H9 (cell line): ENCODE measurements at regions not wholly inside any gene's neighbourhood (a gene's known extent, or its start where the extent isn't known, plus 50 kb on each side); places are given as distances from the start of the nearest gene placed in this dataset.
A peak's percentile ranks its signal among the peaks of the same experiment; 100 is the strongest.

Experiments
- DNase-seq: peaks from one replicate; pipeline ENCODE4 v3.0.0-alpha.2; 2017
- H2AFZ ChIP-seq: one replicate; pipeline ENCODE4 v1.6.1; 2013; ENCODE audit warnings: mild to moderate bottlenecking, low read length, control low read depth, moderate library complexity
- H2AK5ac ChIP-seq: 2 replicates; pipeline ENCODE4 v1.6.1; 2013; ENCODE audit warnings: low read length, control low read depth, mixed read lengths; ENCODE audit not compliant: insufficient read length
- H2BK120ac ChIP-seq: one replicate; pipeline ENCODE4 v1.6.1; 2013; ENCODE audit warnings: low read depth, mild to moderate bottlenecking, low read length, control low read depth, inconsistent platforms; ENCODE audit not compliant: poor library complexity, severe bottlenecking
- H2BK12ac ChIP-seq: 2 replicates; pipeline ENCODE4 v1.6.1; 2013; ENCODE audit warnings: low read length, control low read depth, mixed read lengths, low read depth; ENCODE audit not compliant: insufficient read length
- H2BK15ac ChIP-seq: 2 replicates; pipeline ENCODE4 v1.6.1; 2013; ENCODE audit warnings: low read depth, low read length, control low read depth
- H2BK20ac ChIP-seq: one replicate; pipeline ENCODE4 v1.6.1; 2013; ENCODE audit warnings: low read depth, mild to moderate bottlenecking, low read length, control low read depth, inconsistent platforms; ENCODE audit not compliant: poor library complexity, severe bottlenecking
- H2BK5ac ChIP-seq: 2 replicates; pipeline ENCODE4 v1.6.1; 2013; ENCODE audit warnings: low read length, control low read depth, mixed read lengths; ENCODE audit not compliant: insufficient read length
- H3K14ac ChIP-seq: 2 replicates; pipeline ENCODE4 v1.6.1; 2013; ENCODE audit warnings: low read length, control low read depth; ENCODE audit not compliant: insufficient read depth
- H3K18ac ChIP-seq: 2 replicates; pipeline ENCODE4 v1.6.1; 2013; ENCODE audit warnings: low read depth, mild to moderate bottlenecking, mixed read lengths, low read length, control low read depth; ENCODE audit not compliant: insufficient read length
- H3K23ac ChIP-seq: 2 replicates; pipeline ENCODE4 v1.6.1; 2013; ENCODE audit warnings: low read length, control low read depth, mixed read lengths, low read depth; ENCODE audit not compliant: insufficient read length
- H3K23me2 ChIP-seq: 2 replicates; pipeline ENCODE4 v1.6.1; 2013; ENCODE audit warnings: low read depth, mild to moderate bottlenecking, mixed read lengths, low read length, control low read depth; ENCODE audit not compliant: insufficient read length, poor library complexity, severe bottlenecking
- H3K27ac ChIP-seq: 2 replicates; pipeline ENCODE4 v1.5.1; 2013; ENCODE audit warnings: low read length, control low read depth, mixed read lengths, low read depth; ENCODE audit not compliant: insufficient read length
- H3K27me3 ChIP-seq: 2 replicates; pipeline ENCODE4 v1.6.1; 2013; ENCODE audit warnings: low read length, control low read depth, inconsistent platforms; ENCODE audit not compliant: insufficient read depth
- H3K4ac ChIP-seq: 2 replicates; pipeline ENCODE4 v1.6.1; 2013; ENCODE audit warnings: low read depth, mild to moderate bottlenecking, control low read depth, inconsistent platforms, low read length, moderate library complexity
- H3K4me1 ChIP-seq: 2 replicates; pipeline ENCODE4 v1.6.1; 2013; ENCODE audit warnings: low read length, control low read depth, inconsistent platforms; ENCODE audit not compliant: insufficient read depth
- H3K4me2 ChIP-seq: 2 replicates; pipeline ENCODE4 v1.6.1; 2013; ENCODE audit warnings: low read length, control low read depth, mixed read lengths; ENCODE audit not compliant: insufficient read length, insufficient read depth
- H3K56ac ChIP-seq: 2 replicates; pipeline ENCODE4 v1.6.1; 2013; ENCODE audit warnings: low read depth, mild to moderate bottlenecking, mixed read lengths, low read length, control low read depth; ENCODE audit not compliant: insufficient read length
- H3K79me1 ChIP-seq: 2 replicates; pipeline ENCODE4 v1.6.1; 2013; ENCODE audit warnings: low read depth, mild to moderate bottlenecking, moderate library complexity, low read length, control low read depth, inconsistent platforms; ENCODE audit not compliant: insufficient read depth, poor library complexity, severe bottlenecking
- H3K79me2 ChIP-seq: 2 replicates; pipeline ENCODE4 v1.6.1; 2013; ENCODE audit warnings: low read length, control low read depth, inconsistent platforms; ENCODE audit not compliant: insufficient read depth
- H3K9ac ChIP-seq: 2 replicates; pipeline ENCODE4 v1.6.1; 2013; ENCODE audit warnings: low read length, control low read depth, mixed read lengths; ENCODE audit not compliant: insufficient read length; ENCODE audit errors: extremely low read depth
- H3K9me3 ChIP-seq: one replicate; pipeline ENCODE4 v1.6.1; 2013; ENCODE audit warnings: low read depth, low read length, inconsistent platforms; ENCODE audit not compliant: control insufficient read depth
- H3T11ph ChIP-seq: one replicate; pipeline ENCODE4 v1.6.1; 2013; ENCODE audit warnings: mild to moderate bottlenecking, low read length, control low read depth, inconsistent platforms
- H4K20me1 ChIP-seq: one replicate; pipeline ENCODE4 v1.6.1; 2013; ENCODE audit not compliant: control insufficient read depth, insufficient read length, insufficient read depth
- H4K5ac ChIP-seq: 2 replicates; pipeline ENCODE4 v1.6.1; 2013; ENCODE audit warnings: low read depth, mild to moderate bottlenecking, mixed read lengths, low read length, control low read depth; ENCODE audit not compliant: insufficient read length
- H4K8ac ChIP-seq: replicated peaks from 2 replicates; pipeline ENCODE4 v1.6.1; 2013; ENCODE audit warnings: low read length, control low read depth, mixed read lengths, low read depth; ENCODE audit not compliant: insufficient read length
- H4K91ac ChIP-seq: 2 replicates; pipeline ENCODE4 v1.6.1; 2013; ENCODE audit warnings: low read depth, mild to moderate bottlenecking, moderate library complexity, mixed read lengths, low read length, control low read depth; ENCODE audit not compliant: insufficient read length
- H3K27ac Mint-ChIP-seq, 3 experiments: 2 replicates in 2 of 3; 3 replicates in 1 of 3; pipeline ENCODE4 v1.8.0; 2020 to 2021; ENCODE audit warnings: mixed read lengths in 3 of 3, mild to moderate bottlenecking in 1 of 3, moderate library complexity in 1 of 3
- H3K27me3 Mint-ChIP-seq: 2 replicates; pipeline ENCODE4 v1.8.0; 2021; ENCODE audit warnings: low read depth, mild to moderate bottlenecking, moderate library complexity, mixed read lengths
- H3K36me3 Mint-ChIP-seq, 3 experiments: 2 replicates in 2 of 3; 3 replicates in 1 of 3; pipeline ENCODE4 v1.8.0; 2020 to 2021; ENCODE audit warnings: low read depth in 3 of 3, mixed read lengths in 3 of 3; ENCODE audit not compliant: insufficient read depth in 1 of 3
- H3K4me1 Mint-ChIP-seq, 2 experiments: 2 replicates each; pipeline ENCODE4 v1.8.0; 2020; ENCODE audit warnings: mixed read lengths in 2 of 2
- H3K4me3 Mint-ChIP-seq, 2 experiments: 2 replicates in 1 of 2; 3 replicates in 1 of 2; pipeline ENCODE4 v1.8.0; 2020 to 2021; ENCODE audit warnings: mild to moderate bottlenecking in 2 of 2, mixed read lengths in 2 of 2, moderate library complexity in 1 of 2
- H3K9me3 Mint-ChIP-seq, 2 experiments: 2 replicates in 1 of 2; 3 replicates in 1 of 2; pipeline ENCODE4 v1.8.0; 2020; ENCODE audit warnings: mild to moderate bottlenecking in 2 of 2, mixed read lengths in 2 of 2, moderate library complexity in 1 of 2
- CTCF ChIP-seq: fragments of 200-600 bp; sonication (generic); conservative IDR thresholded peaks from 3 replicates; pipeline ENCODE4 v1.8.0; 2021; ENCODE audit warnings: antibody characterized with exemption, mild to moderate bottlenecking
- WGBS: extraction: QIAGEN DNeasy Blood & Tissue Kit; methylation state at CpG from one replicate; pipeline ENCODE4 v1.1.7; 2013; ENCODE audit warnings: missing lambda C conversion rate, low lambda C conversion rate, mixed read lengths; ENCODE audit not compliant: insufficient read length; ENCODE audit errors: extremely low coverage; 5-methylcytosine and 5-hydroxymethylcytosine counted together

GRCh38 chr2:21561965-21562364 lies 438.2 kb downstream of the TDRD15 start:
- Mint-ChIP-seq H3K27ac (peak overlapping the region in 1 of 3 experiments; percentile 24; a peak in 1 of 7 replicates), H3K9me3 (no peaks in the 10 kb centered on the region), H3K4me1 (peaks cover 3 to 6% of the 10 kb centered on the region in 2 experiments; a peak in 3 of 4 replicates), H3K36me3 (no peaks in the 10 kb centered on the region), H3K4me3 (no peak overlapping the region), H3K27me3 (no peaks in the 10 kb centered on the region)
- Histone ChIP-seq H3K23me2 (no peaks in the 10 kb centered on the region), H3K18ac (no peak overlapping the region), H3K79me2 (no peaks in the 10 kb centered on the region), H4K8ac (no peak overlapping the region), H2AK5ac (no peak overlapping the region), H3T11ph (no peak overlapping the region), H3K56ac (no peak overlapping the region), H3K27ac (no peak overlapping the region), H4K91ac (no peak overlapping the region), H2AFZ (no peak overlapping the region), H2BK20ac (no peak overlapping the region), H4K5ac (no peak overlapping the region), H2BK15ac (no peak overlapping the region), H3K27me3 (no peaks in the 10 kb centered on the region), H3K14ac (no peak overlapping the region), H3K79me1 (no peaks in the 10 kb centered on the region), H3K9ac (no peak overlapping the region), H2BK12ac (no peak overlapping the region), H3K4ac (no peak overlapping the region), H4K20me1 (no peaks in the 10 kb centered on the region), H2BK120ac (no peak overlapping the region), H3K23ac (no peak overlapping the region), H3K4me2 (no peak overlapping the region), H2BK5ac (no peak overlapping the region), H3K9me3 (no peaks in the 10 kb centered on the region), H3K4me1 (no peaks in the 10 kb centered on the region; the same call in 1 of the 2 replicates)
- DNase-seq: no peak
- WGBS: no CpG with 5 or more reads among the region's 1 CpG
- no peak for TF ChIP-seq CTCF
